ENCODE measurements at regions not wholly inside any gene's neighbourhood (a gene's known extent, or its start where the extent isn't known, plus 50 kb on each side); places are given as distances from the start of the nearest gene placed in this dataset.

GRCh38 chr6:166750108-166750793 is 123.2 kb upstream of the RPS6KA2 start:
- no peak for TF ChIP-seq ARNTL (CRISPR knock-in tag; IDR thresholded peaks at IDR 0.05; ENCODE audit: borderline replicate concordance, low read depth)
- no peak for TF ChIP-seq ZFP30 (CRISPR knock-in tag; IDR thresholded peaks at IDR 0.05)
- TF ChIP-seq SNAI2 (CRISPR knock-in tag; IDR thresholded peaks at IDR 0.05), result no peak
- no peak for TF ChIP-seq BACH2 (CRISPR knock-in tag; IDR thresholded peaks at IDR 0.05; ENCODE audit: borderline replicate concordance)
- TF ChIP-seq, protein P1, sequence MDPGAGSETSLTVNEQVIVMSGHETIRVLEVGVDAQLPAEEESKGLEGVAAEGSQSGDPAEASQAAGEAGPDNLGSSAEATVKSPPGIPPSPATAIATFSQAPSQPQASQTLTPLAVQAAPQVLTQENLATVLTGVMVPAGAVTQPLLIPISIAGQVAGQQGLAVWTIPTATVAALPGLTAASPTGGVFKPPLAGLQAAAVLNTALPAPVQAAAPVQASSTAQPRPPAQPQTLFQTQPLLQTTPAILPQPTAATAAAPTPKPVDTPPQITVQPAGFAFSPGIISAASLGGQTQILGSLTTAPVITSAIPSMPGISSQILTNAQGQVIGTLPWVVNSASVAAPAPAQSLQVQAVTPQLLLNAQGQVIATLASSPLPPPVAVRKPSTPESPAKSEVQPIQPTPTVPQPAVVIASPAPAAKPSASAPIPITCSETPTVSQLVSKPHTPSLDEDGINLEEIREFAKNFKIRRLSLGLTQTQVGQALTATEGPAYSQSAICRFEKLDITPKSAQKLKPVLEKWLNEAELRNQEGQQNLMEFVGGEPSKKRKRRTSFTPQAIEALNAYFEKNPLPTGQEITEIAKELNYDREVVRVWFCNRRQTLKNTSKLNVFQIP (CRISPR knock-in tag; IDR thresholded peaks at IDR 0.05; ENCODE audit: borderline replicate concordance, low read depth), result no peak
- no peak for TF ChIP-seq TSHZ2 (CRISPR knock-in tag; IDR thresholded peaks at IDR 0.05)

Measured in SK-N-SH treated with all-trans-retinoic acid at 6 μM for 48 hours (cell line).